ENCODE measurements at regions not wholly inside any gene's neighbourhood (a gene's known extent, or its start where the extent isn't known, plus 50 kb on each side); places are given as distances from the start of the nearest gene placed in this dataset.

- H2BK12ac ChIP-seq (ENCODE audit: insufficient read length, low read depth, low read length) = no peak overlapping the region
- H2BK120ac ChIP-seq (ENCODE audit: low read depth, low read length, poor library complexity, severe bottlenecking) = no peak overlapping the region
- H4K20me1 ChIP-seq (ENCODE audit: control insufficient read depth, insufficient read depth, insufficient read length) = no peaks in the 10 kb centered on the region
- H2AK5ac ChIP-seq (ENCODE audit: insufficient read length, low read length) = no peak overlapping the region
- H3K23me2 ChIP-seq (ENCODE audit: insufficient read length, low read depth, low read length, poor library complexity, severe bottlenecking) = no peaks in the 10 kb centered on the region
- no peak overlapping the region for H3K23ac ChIP-seq (ENCODE audit: insufficient read length, low read depth, low read length)
- no peak overlapping the region for H2AFZ ChIP-seq (ENCODE audit: low read length)
- DNase-seq = no peak
- no peak overlapping the region for H3K4ac ChIP-seq (ENCODE audit: low read depth, low read length)
- H3K79me1 ChIP-seq (ENCODE audit: insufficient read depth, low read depth, low read length, poor library complexity, severe bottlenecking) = no peaks in the 10 kb centered on the region
- peaks cover 3 to 5% of the 10 kb centered on the region in 2 experiments; a peak in 3 of 4 replicates for H3K4me1 Mint-ChIP-seq
- H2BK15ac ChIP-seq (ENCODE audit: low read depth, low read length) = no peak overlapping the region
- H3K9me3 Mint-ChIP-seq = no peaks in the 10 kb centered on the region
- H3K56ac ChIP-seq (ENCODE audit: insufficient read length, low read depth, low read length) = no peak overlapping the region
- no peak overlapping the region for H3K27ac ChIP-seq (ENCODE audit: insufficient read length, low read depth, low read length)
- H3K14ac ChIP-seq (ENCODE audit: insufficient read depth, low read length) = no peak overlapping the region
- no peak overlapping the region for H3K4me2 ChIP-seq (ENCODE audit: insufficient read depth, insufficient read length, low read length)
- no peak overlapping the region for H2BK5ac ChIP-seq (ENCODE audit: insufficient read length, low read length)
- no peak overlapping the region for H3K9ac ChIP-seq (ENCODE audit: extremely low read depth, insufficient read length, low read length)
- H4K5ac ChIP-seq (ENCODE audit: insufficient read length, low read depth, low read length) = no peak overlapping the region
- no peak overlapping the region for H3T11ph ChIP-seq (ENCODE audit: low read length)
- H3K18ac ChIP-seq (ENCODE audit: insufficient read length, low read depth, low read length) = no peak overlapping the region
- H3K4me3 Mint-ChIP-seq = no peak overlapping the region
- no CpG with 5 or more reads among the region's 4 CpGs for WGBS (ENCODE audit: extremely low coverage, insufficient read length, low lambda C conversion rate)
- no peak overlapping the region for H4K91ac ChIP-seq (ENCODE audit: insufficient read length, low read depth, low read length)
- no peak overlapping the region for H3K27ac Mint-ChIP-seq
- TF ChIP-seq CTCF (conservative IDR thresholded peaks at IDR 0.05) = no peak
- no peaks in the 10 kb centered on the region for H3K79me2 ChIP-seq (ENCODE audit: insufficient read depth, low read length)
- H3K36me3 Mint-ChIP-seq (ENCODE audit: insufficient read depth in 1 of 3, low read depth in 3 of 3) = no peaks in the 10 kb centered on the region
- no peaks in the 10 kb centered on the region for H3K9me3 ChIP-seq (ENCODE audit: control insufficient read depth, low read depth, low read length)
- H3K4me1 ChIP-seq (ENCODE audit: insufficient read depth, low read length) = no peaks in the 10 kb centered on the region
- H4K8ac ChIP-seq (replicated peaks; ENCODE audit: insufficient read length, low read depth, low read length) = no peak overlapping the region
- no peaks in the 10 kb centered on the region for H3K27me3 ChIP-seq (ENCODE audit: insufficient read depth, low read length)
- H3K27me3 Mint-ChIP-seq (ENCODE audit: low read depth) = no peaks in the 10 kb centered on the region
- H2BK20ac ChIP-seq (ENCODE audit: low read depth, low read length, poor library complexity, severe bottlenecking) = no peak overlapping the region
These were observed 1002.8 kb downstream of the NAALADL2 start for GRCh38 chr3:175861916-175862315.

Small RNA genes in the stretch of these regions (microRNA-seq; reads per million reads assigned to microRNA genes)
- 0.58 reads per million for gene MIR7977 (ENCODE audit: borderline microRNAs expressed)

Measured in H9 (cell line).